ENCODE measurements at regions not wholly inside any gene's neighbourhood (a gene's known extent, or its start where the extent isn't known, plus 50 kb on each side); places are given as distances from the start of the nearest gene placed in this dataset.

DNA sequence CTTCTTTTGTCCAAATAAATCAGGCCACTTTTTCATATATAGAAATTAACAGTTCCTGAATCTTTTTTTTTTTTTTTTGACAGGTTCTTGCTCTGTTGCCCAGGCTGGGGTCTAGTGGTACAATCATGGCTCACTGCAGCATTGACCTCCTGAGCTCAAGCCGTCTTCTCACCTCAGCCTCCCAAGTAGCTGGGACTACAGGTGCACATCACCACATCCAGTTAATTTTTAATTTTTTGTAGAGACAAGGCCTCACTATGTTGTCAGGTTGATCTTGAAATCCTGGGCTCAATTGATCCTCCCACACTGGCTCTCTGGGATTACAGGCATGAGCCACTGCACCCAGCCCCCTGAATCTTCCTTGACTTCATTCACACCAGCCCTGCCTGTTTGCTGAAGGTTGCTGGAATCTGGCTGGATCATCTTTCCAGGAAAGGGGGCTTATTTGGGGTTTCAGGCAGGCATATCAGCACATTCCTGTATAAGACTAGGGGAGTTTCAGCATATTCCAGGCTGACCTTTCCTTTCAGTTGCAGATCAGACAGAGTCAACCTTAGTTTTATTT lies 78.2 kb upstream of the ARHGAP29 start:
- no peak overlapping the region for H3K4me3 ChIP-seq (ENCODE audit: low read length)
- H3K36me3 ChIP-seq (ENCODE audit: control insufficient read depth, insufficient read depth, low read length, severe bottlenecking): no peaks in the 10 kb centered on the region
- H3K9ac ChIP-seq (ENCODE audit: low read length): no peak overlapping the region
- peaks cover 7% of the 10 kb centered on the region for H3K4me1 ChIP-seq (ENCODE audit: control insufficient read depth, insufficient read depth, low read length)
- no peak for DNase-seq (ENCODE audit: low read depth)
- H3K27me3 ChIP-seq (replicated peaks; ENCODE audit: control insufficient read depth, insufficient read depth, low read length): no peaks in the 10 kb centered on the region
- H3K9me3 ChIP-seq (ENCODE audit: control insufficient read depth, low read length): no peaks in the 10 kb centered on the region

- H3K4me1 ChIP-seq (ENCODE audit: control insufficient read depth, insufficient read depth, low read length): peaks cover 7% of the 10 kb centered on the region
- H3K36me3 ChIP-seq (ENCODE audit: control insufficient read depth, insufficient read depth, low read length, severe bottlenecking): no peaks in the 10 kb centered on the region
- H3K9ac ChIP-seq (ENCODE audit: low read length): no peak overlapping the region
- H3K27me3 ChIP-seq (replicated peaks; ENCODE audit: control insufficient read depth, insufficient read depth, low read length): no peaks in the 10 kb centered on the region
- H3K4me3 ChIP-seq (ENCODE audit: low read length): no peak overlapping the region
- H3K9me3 ChIP-seq (ENCODE audit: control insufficient read depth, low read length): no peaks in the 10 kb centered on the region
- DNase-seq (ENCODE audit: low read depth): no peak
Measured at GRCh38 chr1:94314222-94314858, 77.0 kb upstream of the ARHGAP29 start.

GRCh38 chr1:94310570-94311270 lies 73.3 kb upstream of the ARHGAP29 start:
- no peak overlapping the region for H3K4me3 ChIP-seq (ENCODE audit: low read length)
- no peaks in the 10 kb centered on the region for H3K27me3 ChIP-seq (replicated peaks; ENCODE audit: control insufficient read depth, insufficient read depth, low read length)
- H3K9ac ChIP-seq (ENCODE audit: low read length): no peak overlapping the region
- H3K36me3 ChIP-seq (ENCODE audit: control insufficient read depth, insufficient read depth, low read length, severe bottlenecking): no peaks in the 10 kb centered on the region
- H3K4me1 ChIP-seq (ENCODE audit: control insufficient read depth, insufficient read depth, low read length): peaks cover 8% of the 10 kb centered on the region
- H3K9me3 ChIP-seq (ENCODE audit: control insufficient read depth, low read length): no peaks in the 10 kb centered on the region
- DNase-seq (ENCODE audit: low read depth): no peak

GRCh38 chr1:94309829-94310569 lies 72.6 kb upstream of the ARHGAP29 start:
- Histone ChIP-seq H3K9ac (ENCODE audit: low read length) (no peak overlapping the region), H3K4me3 (ENCODE audit: low read length) (no peak overlapping the region), H3K36me3 (ENCODE audit: control insufficient read depth, insufficient read depth, low read length, severe bottlenecking) (no peaks in the 10 kb centered on the region), H3K27me3 (replicated peaks; ENCODE audit: control insufficient read depth, insufficient read depth, low read length) (no peaks in the 10 kb centered on the region), H3K4me1 (ENCODE audit: control insufficient read depth, insufficient read depth, low read length) (peaks cover 8% of the 10 kb centered on the region), H3K9me3 (ENCODE audit: control insufficient read depth, low read length) (no peaks in the 10 kb centered on the region)
- no peak for DNase-seq (ENCODE audit: low read depth)

GRCh38 chr1:94309216-94309615 lies 71.8 kb upstream of the ARHGAP29 start:
- H3K4me1 ChIP-seq (ENCODE audit: control insufficient read depth, insufficient read depth, low read length): peaks cover 8% of the 10 kb centered on the region
- no peaks in the 10 kb centered on the region for H3K27me3 ChIP-seq (replicated peaks; ENCODE audit: control insufficient read depth, insufficient read depth, low read length)

GRCh38 chr1:94306521-94306920 lies 69.1 kb upstream of the ARHGAP29 start:
- Histone ChIP-seq H3K9me3 (ENCODE audit: control insufficient read depth, low read length) (no peaks in the 10 kb centered on the region), H3K9ac (ENCODE audit: low read length) (no peak overlapping the region), H3K27me3 (replicated peaks; ENCODE audit: control insufficient read depth, insufficient read depth, low read length) (no peaks in the 10 kb centered on the region), H3K4me1 (ENCODE audit: control insufficient read depth, insufficient read depth, low read length) (peaks cover 9% of the 10 kb centered on the region), H3K36me3 (ENCODE audit: control insufficient read depth, insufficient read depth, low read length, severe bottlenecking) (no peaks in the 10 kb centered on the region), H3K4me3 (ENCODE audit: low read length) (no peak overlapping the region)
- no peak for DNase-seq (ENCODE audit: low read depth)

More at GRCh38 chr1:94309216-94309615, 71.8 kb upstream of the ARHGAP29 start:
- no peak overlapping the region for H3K4me3 ChIP-seq (ENCODE audit: low read length)
- no peak for DNase-seq (ENCODE audit: low read depth)
- no peak overlapping the region for H3K9ac ChIP-seq (ENCODE audit: low read length)
- no peaks in the 10 kb centered on the region for H3K9me3 ChIP-seq (ENCODE audit: control insufficient read depth, low read length)
- H3K36me3 ChIP-seq (ENCODE audit: control insufficient read depth, insufficient read depth, low read length, severe bottlenecking): no peaks in the 10 kb centered on the region

GRCh38 chr1:94305704-94306103 lies 68.3 kb upstream of the ARHGAP29 start:
- peak; percentile 67 for DNase-seq (ENCODE audit: low read depth)
- no peak overlapping the region for H3K4me3 ChIP-seq (ENCODE audit: low read length)
- H3K4me1 ChIP-seq (ENCODE audit: control insufficient read depth, insufficient read depth, low read length): peaks cover 17% of the 10 kb centered on the region
- no peaks in the 10 kb centered on the region for H3K36me3 ChIP-seq (ENCODE audit: control insufficient read depth, insufficient read depth, low read length, severe bottlenecking)
- no peaks in the 10 kb centered on the region for H3K27me3 ChIP-seq (replicated peaks; ENCODE audit: control insufficient read depth, insufficient read depth, low read length)
- H3K9me3 ChIP-seq (ENCODE audit: control insufficient read depth, low read length): no peaks in the 10 kb centered on the region
- no peak overlapping the region for H3K9ac ChIP-seq (ENCODE audit: low read length)

DNA sequence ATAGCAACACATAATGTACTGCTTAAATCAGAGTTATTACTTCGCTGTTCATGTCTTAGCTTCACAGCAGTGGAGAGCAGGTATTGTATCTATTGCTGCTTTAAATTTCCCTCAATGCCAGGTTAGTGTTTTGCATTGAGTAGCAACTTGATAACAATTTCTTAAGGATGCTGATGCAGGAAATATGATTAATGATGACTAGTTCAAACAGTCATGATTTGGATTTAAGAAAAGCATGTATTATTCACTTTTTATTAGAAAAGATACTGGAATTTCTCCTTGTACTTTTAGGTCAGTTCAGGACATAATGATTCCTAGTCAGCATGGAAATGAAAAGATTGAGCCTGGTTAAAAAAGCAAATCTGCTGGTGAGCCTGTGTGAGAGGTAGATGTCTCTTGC lies 67.2 kb upstream of the ARHGAP29 start:
- Histone ChIP-seq H3K4me1 (ENCODE audit: control insufficient read depth, insufficient read depth, low read length) (peaks cover 29% of the 10 kb centered on the region), H3K36me3 (ENCODE audit: control insufficient read depth, insufficient read depth, low read length, severe bottlenecking) (no peaks in the 10 kb centered on the region), H3K27me3 (replicated peaks; ENCODE audit: control insufficient read depth, insufficient read depth, low read length) (no peaks in the 10 kb centered on the region), H3K9ac (ENCODE audit: low read length) (no peak overlapping the region), H3K9me3 (ENCODE audit: control insufficient read depth, low read length) (no peaks in the 10 kb centered on the region), H3K4me3 (ENCODE audit: low read length) (no peak overlapping the region)
- no peak for DNase-seq (ENCODE audit: low read depth)

DNA sequence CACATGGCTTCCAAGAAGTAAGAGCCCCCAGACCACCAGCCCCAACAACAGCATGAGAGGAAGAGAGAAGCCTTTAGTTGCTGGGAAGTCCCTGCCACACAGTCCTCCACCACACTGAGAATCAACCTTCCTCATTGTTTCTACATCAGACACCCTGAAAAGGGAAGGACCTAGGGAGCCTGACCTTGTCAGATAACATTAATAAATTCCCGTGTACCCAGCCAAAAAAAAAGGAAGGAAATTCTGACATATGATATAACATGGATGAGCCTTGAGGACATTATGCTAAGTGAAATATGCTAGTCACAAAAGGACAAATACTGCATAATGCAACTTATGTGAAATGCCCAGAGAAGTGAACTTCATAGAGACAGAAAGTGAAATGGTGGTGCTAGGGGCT lies 65.6 kb upstream of the ARHGAP29 start:
- no peak for DNase-seq (ENCODE audit: low read depth)
- Histone ChIP-seq H3K9me3 (ENCODE audit: control insufficient read depth, low read length) (no peaks in the 10 kb centered on the region), H3K9ac (ENCODE audit: low read length) (no peak overlapping the region), H3K4me1 (ENCODE audit: control insufficient read depth, insufficient read depth, low read length) (peaks cover 35% of the 10 kb centered on the region), H3K36me3 (ENCODE audit: control insufficient read depth, insufficient read depth, low read length, severe bottlenecking) (no peaks in the 10 kb centered on the region), H3K27me3 (replicated peaks; ENCODE audit: control insufficient read depth, insufficient read depth, low read length) (no peaks in the 10 kb centered on the region), H3K4me3 (ENCODE audit: low read length) (no peak overlapping the region)

DNA sequence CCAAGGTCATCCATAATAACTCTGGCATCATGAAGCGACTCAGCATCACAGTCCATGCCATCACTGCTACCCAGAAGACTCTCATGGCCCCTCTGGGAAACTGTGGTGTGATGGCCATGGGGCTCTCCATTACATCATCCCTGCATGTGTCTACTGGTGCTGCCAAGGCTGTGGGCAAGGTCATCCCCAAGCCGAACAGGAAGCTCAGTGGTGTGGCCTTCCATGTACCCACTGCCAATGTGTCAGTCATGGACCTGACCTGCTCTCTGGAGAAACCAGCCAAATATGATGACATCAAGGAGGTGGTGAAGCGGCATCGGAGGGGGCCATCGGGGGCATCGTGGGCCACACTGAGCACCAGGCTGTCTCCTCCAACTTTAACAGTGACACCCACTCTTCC lies 65.1 kb upstream of the ARHGAP29 start:
- Histone ChIP-seq H3K4me3 (ENCODE audit: low read length) (no peak overlapping the region), H3K9me3 (ENCODE audit: control insufficient read depth, low read length) (no peaks in the 10 kb centered on the region), H3K9ac (ENCODE audit: low read length) (no peak overlapping the region), H3K4me1 (ENCODE audit: control insufficient read depth, insufficient read depth, low read length) (peaks cover 40% of the 10 kb centered on the region), H3K36me3 (ENCODE audit: control insufficient read depth, insufficient read depth, low read length, severe bottlenecking) (no peaks in the 10 kb centered on the region), H3K27me3 (replicated peaks; ENCODE audit: control insufficient read depth, insufficient read depth, low read length) (no peaks in the 10 kb centered on the region)
- DNase-seq (ENCODE audit: low read depth): no peak

GRCh38 chr1:94301186-94301585 lies 63.8 kb upstream of the ARHGAP29 start:
- no peaks in the 10 kb centered on the region for H3K36me3 ChIP-seq (ENCODE audit: control insufficient read depth, insufficient read depth, low read length, severe bottlenecking)
- no peak for DNase-seq (ENCODE audit: low read depth)
- no peaks in the 10 kb centered on the region for H3K27me3 ChIP-seq (replicated peaks; ENCODE audit: control insufficient read depth, insufficient read depth, low read length)
- no peaks in the 10 kb centered on the region for H3K9me3 ChIP-seq (ENCODE audit: control insufficient read depth, low read length)
- peak overlapping the region; percentile 31 for H3K9ac ChIP-seq (ENCODE audit: low read length)
- H3K4me3 ChIP-seq (ENCODE audit: low read length): no peak overlapping the region
- peaks cover 53% of the 10 kb centered on the region for H3K4me1 ChIP-seq (ENCODE audit: control insufficient read depth, insufficient read depth, low read length)

Data from adipocyte (in vitro differentiated cells).